RPMI8226 (cell line): ENCODE measurements at regions not wholly inside any gene's neighbourhood (a gene's known extent, or its start where the extent isn't known, plus 50 kb on each side); places are given as distances from the start of the nearest gene placed in this dataset.

Experiments used
- DNase-seq: peaks from one replicate; pipeline ENCODE4 v3.0.0-alpha.2; 2015

DNA sequence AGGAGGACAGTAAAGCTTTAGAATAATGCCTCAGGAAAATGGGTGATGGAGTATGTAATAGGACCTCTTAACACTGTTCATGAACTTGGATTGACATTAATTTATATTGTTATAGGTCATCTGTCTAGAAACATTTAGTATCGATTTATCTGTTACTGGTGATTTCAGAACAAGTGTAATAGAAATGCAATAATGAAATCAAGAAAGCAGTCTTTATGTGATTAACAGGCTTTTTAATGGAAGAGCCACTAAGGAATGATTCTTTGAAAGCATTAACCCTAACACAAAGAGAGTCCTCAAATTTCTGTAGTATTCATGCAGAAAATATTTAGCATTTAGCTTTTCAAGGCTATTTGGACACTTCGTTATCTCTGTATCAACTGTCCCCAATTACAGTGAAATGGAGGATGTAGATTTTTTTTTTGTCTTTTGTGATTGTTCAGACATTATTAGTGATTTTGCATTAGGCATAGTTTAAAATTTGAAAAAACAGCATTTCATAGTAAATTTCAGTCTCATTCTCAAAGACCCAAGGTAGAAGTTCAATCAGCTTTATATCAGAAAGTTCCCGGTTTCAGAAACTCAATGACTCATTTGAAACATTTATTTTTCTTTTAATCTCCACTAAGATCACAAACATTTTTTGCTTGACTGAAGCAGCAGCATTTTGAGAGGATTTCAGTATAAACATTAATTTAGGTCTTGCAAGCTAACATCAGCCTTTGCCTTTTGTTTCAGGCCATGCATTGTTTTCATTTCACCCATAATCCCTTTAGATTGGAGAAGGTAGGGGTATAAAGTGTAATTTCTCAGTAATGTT lies 56.3 kb downstream of the AGTR2 start:
- no peak for DNase-seq

DNA sequence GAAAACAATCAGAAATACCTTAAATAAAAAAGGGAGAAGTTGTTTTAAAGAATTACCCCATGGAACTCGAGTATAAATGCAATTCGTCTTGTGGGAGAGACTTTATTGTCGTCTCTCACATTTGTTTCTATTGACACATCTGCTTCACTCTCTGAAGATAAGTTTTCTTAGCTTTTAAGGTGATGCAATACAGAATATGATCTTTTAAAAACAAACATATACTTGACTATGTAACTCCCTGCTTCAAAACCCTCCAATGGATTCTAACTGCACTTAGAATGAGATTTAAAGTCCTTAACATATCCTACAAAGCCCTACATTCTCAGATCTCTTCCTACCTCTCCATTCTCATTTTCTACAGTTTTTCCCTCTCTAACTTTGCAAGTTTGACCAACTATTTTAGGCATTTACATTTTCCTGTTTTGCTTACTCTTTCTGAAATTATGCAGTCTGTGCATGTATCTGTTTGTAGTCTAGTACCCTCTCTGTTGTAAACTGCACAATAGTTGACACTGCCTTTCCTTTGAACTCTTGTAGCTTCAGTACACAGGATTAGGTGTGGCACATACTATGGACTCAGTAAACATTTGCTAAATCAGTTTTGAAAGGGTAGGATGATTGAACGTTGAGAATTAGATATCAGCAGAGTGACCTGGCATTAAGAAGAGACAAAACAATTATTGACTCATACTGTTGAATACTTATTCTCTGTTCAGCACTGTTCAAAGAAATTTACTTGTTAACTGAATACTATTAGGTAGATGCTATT lies 59.8 kb downstream of the AGTR2 start:
- DNase-seq, result no peak

DNA sequence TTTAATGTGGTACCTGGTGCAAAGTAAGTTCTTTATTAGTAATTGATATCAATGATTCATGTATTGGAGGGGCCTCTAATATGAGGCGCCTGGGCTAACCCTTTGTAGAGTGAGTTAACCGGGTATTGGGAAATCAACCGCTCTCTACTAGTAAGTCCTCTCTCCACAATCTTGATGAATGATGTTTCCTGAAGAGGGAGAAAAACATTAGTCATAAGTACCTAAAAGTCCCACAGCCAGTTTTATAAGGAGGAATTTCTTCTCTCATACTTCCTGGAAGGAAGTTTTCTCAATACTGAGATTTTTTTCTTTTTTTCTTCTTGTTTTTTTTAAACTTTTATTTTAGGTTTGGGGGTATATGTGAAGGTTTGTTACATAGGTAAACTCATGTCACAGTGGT lies 62.3 kb downstream of the AGTR2 start:
- no peak for DNase-seq

DNA sequence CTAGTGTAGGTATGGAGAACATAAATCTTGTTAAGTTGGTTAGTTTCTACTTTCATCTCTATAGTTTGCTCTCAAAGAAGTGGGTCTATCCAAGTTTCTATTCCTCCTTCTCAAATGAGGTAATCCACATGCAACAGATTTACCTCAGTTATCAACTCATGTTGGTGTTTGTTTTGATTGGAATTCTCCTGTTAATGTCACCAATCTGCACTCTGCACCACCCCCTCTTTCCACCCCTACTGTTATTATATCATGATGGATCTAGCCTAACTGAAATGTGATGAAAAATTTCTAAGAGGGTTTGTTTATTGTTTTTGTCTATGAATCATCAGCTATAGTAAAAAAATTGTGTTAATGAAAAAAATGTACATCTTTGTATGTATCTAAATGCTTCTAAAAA lies 66.1 kb downstream of the AGTR2 start:
- no peak for DNase-seq

DNA sequence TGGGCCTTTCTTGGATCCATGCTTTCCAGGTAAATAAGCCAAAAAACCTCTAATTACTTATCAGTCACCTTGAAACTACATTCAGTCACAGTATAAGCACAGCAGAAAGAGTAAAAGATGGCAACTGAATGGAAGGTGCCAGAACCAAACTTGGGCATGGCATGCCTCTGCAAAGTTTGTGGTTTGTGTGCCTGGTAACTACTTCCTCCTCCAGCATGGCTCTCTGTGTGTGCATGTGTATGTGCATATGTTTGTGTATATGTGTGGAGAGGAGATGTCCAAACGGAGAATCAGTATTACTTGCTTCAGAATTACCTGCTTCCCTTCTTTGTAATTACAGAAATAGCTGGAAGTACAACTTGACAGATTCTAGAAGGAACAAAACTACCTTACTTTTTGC lies 67.5 kb downstream of the AGTR2 start:
- peak; percentile 3 for DNase-seq

DNA sequence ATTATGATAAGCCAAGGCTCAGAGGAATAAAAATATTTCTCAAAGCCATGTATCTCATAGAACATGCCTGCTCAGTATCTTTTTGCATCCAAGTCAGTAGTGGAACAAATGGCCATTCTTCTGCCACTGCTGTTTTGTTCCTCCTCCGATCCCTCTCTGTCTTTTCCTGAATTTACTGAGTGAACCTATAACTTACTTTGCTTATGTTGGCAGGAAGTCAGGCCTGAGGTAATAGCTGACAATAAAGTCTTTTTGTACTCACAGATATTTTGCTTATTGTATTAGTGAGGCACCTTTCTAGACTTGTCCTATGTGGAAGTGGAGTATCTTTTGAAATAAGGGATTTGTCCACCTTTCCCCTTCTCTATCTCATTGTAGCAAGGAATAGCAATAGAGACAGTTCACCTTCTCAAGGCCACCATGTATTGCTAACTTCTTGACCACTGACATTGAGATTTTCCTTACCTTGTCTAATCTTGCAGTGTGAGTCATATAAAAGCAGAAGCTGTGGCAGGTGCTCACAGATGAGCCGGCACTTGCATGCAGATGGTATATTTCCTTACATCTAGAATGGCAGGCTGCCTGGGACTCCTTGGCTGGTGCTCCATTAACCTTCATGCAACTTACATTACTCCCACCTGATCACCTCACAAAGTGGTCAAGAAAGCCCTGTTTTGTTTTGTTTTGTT lies 68.2 kb downstream of the AGTR2 start:
- DNase-seq, result peak; percentile 8

DNA sequence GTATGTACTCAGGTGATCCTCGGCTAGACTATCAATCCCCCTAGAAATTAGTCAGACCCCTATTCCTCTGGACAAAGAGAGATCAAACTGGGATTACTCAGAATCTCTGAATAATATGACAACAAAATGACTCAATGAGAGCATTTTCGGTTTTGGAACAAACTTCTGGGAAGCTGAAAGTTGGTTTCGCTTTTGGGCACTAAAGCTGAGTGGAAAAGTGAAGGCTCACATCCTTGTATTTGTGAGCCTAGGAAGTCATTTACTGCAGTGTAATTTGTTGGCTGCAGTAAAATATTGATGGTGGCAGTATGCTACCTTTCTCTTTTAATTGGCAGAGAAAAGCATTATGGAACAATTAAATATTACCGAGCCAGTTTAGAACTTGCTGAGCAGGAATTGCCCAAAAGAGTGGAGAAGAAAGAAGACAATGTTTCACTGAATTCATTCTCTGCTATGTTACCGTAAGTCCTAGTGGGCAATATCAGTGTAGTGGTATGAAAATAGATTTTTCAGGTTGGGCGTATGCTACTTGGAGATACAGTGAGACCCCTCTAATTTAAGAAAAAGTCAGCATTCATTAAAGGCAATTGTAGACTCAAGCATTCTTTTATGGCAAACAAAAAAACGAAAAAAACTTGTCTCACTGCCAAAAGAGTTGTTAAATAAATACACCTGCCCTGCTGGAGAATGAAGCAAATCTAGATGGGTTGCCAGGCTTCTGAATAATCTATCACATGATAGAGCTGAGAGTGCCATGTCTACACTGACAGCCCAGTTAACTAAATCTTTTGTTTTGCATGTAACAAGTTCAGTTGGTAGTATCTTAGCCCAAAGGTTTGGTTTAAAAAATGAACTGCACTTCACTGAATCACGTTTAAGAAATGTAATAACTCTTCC lies 69.6 kb downstream of the AGTR2 start:
- DNase-seq, result no peak

DNA sequence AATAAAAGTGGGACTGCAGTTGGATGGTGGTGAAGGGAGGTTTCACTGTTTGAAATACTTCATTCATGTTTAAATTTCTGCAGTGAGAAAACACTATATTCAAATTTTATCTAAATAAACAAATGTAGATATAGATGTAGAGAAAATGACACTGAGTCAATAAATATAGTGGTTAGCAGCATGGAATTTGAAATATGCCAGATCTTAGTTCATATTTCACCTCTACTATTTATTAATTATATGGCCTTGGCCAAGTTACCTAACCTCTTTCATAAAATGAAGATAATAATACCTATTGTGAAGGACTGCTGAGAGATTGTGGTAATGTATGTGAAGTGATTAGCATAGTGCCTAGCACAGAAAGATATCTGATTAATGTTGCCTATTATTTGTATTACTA lies 70.5 kb downstream of the AGTR2 start:
- DNase-seq, result no peak

DNA sequence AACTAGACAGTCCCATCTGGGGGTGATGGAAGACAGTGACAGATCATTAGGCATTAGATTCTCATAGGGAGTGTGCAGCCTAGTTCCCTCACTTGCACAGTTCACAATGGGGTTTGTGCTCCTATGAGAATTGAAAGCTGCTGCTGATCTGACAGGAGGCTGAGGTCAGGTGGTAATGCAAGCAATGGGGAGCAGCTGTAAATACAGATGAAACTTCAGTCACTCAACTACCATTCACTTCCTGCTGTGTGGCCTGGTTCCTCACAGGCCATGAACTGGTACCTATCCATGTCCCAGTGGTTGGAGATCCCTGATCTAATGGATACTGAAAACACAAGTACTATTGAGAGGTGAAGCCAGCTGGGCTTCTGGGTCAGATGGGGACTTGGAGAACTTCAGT lies 72.5 kb downstream of the AGTR2 start:
- DNase-seq, result no peak

DNA sequence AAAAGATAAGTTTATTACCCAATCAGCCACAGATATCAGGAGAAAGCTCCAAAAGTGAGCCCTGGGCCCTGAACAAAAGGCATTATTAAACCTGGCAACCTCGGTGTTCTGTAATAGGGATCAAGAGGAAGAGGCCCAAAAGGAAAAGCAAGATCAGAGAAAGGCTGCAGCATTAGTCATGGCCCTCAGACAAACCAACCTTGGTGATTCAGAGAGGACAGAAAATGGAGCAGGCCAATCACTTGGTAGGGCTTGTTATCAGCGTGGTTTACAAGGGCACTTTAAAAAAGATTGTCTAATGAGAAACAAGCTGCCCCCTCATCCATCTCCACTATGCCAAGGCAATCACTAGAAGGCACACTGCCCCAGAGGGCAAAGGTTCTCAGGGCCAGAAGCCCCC lies 75.7 kb downstream of the AGTR2 start:
- DNase-seq, result no peak

DNA sequence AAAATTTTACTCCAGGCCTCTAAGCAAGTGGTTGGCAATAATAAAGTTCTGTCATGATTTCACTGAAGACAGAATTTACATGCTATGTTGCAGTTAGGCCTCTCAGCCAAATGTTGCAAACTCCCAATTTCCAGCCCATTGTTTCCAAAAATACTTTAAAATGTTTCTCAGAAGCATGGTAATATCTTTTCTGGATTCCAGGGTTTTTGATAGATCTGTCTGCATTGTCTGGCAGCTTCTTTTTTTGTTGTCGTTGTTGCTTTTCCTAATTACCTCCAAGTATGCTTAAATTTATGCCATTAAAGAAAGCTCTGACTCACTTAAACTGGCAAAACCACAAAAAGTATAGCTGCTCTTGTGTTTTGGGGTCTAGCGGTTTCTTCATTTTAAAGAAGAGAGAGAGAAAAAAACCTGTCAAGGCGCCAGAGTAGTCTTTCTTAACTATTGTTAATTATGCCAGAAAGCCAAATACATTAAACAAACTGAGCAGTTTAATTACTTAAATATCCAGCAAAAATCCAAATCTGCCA lies 97.0 kb downstream of the AGTR2 start:
- DNase-seq, result no peak

DNA sequence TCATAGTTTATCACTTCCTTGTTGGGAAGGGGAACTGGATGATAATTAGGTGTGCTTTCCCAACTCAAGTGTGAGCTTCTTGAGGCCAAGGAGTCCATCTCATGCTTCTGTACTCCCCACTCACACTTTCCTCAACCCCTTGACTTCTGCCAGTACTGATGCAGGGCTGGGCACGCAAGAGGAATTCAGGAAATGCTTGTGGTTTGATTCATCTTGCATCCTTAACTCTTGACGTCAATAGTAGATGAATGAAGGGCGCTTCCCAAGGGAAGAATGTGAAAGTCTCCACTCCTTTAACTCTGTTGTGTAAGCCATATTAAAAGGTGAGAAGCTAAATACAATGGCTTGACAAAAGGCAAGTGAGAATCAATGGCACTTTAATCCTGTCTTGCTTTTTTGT lies 101.8 kb downstream of the AGTR2 start:
- DNase-seq, result no peak

DNA sequence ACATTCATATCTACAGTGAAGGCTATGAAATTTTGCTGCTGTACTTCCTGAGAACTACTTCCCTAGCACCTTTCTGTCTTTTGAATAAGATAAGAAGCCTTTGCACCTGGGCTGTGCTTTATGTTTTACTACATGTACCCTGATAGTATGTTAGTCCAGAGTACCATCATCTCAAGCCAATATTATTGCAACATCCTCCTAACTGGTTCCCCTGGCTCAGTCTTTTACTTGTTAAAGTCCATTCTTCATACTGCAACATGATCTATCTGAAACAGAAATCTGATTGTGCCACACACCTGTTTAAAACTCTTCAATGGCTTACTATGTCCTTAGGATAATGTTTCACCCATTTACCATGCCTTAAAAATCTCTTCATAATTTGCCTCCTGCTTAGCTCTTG lies 102.3 kb downstream of the AGTR2 start:
- no peak for DNase-seq

DNA sequence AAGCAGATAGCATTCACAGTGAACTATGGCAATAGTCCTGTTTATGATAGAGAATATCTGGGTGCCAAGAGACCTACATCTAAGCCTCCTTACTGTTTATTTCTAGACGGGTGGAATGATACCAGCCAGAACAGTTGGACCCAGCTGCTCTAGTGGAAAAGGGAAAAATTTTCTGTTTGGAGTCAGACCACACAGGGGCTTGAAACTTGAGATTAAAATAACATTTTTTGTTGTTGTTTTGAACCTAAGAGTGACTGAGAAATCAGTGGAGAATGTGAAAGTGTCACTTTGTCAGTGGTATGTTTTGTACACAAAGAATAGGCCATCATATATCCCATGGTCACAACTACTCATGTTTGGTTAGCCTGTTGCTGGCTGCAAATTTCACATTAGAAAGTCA lies 105.7 kb downstream of the AGTR2 start:
- DNase-seq, result no peak

DNA sequence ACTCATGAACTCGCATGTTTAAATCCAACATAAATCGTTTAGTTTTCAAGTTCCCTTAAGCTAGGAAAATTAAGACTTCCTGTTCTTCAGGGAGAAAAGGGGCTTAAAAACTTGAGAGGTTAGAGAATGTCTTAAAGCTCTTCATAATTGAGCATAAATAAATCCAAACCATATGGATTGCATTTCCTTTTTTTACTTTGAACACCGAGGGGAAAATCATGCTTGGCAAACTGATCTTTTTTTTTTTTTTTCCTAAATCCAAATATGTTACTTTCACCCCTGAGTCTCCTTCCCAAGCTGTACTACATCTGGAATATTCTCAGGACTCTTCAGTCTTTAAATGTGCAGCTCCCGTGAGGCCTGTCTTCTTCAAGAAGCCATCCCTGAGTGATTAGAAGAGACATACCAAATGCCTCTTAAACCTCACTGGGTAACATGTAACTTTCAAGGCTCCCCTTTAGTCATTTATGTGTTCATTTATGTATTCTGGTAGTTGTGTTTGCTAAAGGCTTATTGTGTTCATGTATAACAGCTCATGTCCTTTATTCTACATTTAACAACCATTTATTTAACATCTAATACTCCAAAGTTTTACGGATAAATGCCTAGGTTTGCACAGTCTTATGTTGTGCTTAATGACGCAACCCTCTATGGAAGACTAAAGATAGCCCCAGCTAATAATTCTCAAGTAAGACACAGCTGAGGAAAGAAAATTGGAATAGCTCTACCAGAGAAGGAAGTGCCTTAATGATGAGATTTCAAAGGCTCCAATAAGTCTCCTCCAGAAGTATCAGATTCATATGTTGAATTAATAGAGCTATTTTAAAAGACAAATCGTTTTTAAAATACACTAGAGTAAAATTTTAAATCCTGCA lies 107.0 kb downstream of the AGTR2 start:
- DNase-seq, result no peak

DNA sequence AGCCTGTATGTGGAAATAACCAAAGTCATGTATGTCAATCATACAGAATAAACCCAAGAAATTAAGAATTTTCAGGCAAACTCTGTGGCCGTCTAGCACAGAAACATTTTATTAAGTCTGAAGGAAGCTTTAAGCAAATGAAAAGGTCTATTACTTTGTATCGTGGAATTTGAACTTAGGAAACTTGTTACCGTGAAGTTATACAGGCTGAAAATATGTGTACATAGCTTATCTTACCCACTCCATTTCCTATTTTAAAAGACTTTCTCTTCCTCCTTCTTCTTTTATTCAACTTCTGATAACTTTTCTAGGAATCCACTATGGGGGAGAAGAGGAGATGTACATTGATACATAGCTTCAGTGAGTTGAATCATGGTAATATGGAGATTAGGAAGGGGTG lies 108.3 kb downstream of the AGTR2 start:
- no peak for DNase-seq

DNA sequence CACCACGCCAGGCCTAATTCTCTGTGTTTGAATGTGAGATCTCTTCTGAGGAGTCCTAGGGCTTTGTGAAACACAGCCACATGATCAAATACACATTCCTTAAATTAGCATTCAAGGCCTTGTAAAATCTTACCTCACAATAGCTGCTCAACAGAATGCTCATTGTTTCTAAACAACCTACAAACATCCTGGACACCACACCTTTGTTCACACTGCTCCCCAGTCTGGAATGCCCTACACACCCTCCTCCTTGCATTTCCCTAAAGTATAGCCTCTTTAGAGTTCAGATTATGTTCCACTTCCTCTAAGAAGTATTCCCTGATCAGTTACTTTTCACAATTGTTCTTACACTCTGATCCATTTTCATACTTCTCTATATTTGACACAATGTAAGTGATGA lies 110.6 kb downstream of the AGTR2 start:
- DNase-seq, result no peak

DNA sequence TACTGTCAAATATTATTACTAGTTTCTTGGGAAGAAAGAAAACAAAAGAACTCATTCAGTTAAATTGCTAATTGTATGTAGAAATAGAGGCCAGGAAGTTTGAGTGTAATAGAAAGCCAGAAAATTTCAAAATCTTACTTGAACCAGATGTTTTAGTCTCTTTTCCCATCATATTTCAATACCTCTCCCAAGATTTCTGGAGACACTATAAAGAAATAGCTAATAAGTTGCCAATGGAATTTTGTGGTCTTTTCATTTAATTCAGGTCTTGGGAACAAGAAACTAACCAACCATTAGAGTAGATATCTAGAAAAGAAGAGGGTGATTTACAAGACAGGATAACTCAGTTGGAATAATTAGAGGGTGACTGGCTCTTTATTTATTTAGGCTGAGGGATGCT lies 112.2 kb downstream of the AGTR2 start:
- DNase-seq, result no peak

DNA sequence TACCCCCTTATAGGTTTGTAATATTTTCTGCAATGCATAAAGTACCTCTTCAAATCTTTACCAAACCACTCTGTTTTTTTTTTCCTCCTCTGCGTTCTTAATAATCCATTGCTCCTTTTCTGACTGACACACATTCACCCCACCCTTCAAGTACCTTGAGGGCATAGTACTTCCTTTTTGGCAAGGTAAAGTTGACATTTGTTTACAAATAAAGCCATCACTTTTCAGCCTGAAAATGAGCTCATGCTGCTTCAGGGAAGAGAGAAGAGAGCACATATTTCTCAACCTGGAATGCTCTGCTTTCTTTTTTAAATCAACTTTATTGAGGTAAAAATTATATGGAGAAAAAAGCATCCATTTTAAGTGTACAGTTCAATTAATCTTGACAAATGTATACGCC lies 113.9 kb downstream of the AGTR2 start:
- no peak for DNase-seq

DNA sequence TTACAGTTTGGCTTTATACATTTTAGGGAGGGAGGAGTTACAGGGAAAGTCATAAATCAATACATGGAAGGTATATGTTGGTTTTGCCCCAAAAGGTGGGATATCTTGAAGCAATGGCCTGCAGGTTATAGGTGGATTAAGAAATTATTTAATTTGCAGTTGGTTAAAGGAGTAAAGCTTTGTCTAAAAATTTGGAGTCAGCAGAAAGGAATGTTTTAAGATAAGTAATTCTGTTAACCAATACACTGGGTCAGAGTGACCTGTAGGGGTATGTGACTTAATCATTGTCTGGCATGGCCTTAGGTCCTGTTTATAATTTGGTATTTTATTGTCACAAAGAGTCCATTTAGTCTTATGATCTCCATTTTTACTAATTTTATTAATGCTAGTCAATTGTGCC lies 115.0 kb downstream of the AGTR2 start:
- DNase-seq, result no peak

DNA sequence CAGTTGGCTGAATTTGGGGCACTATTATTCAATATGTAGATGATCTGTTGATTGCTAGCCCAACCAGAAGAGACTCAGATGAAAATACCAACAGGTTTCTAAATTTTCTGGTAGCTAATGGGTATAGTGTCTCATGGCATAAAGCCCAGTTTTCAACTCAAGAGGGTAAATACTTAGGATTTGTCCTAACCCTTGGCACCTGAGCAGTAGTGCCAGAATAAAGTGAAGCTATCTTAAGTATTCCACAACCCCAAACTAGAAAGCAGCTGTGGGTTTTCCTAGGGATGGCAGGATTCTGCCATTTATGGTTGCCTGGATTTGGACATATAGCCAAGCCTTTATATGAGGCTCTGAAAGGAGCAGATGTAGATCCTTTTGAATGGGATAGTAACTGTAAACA lies 119.0 kb downstream of the AGTR2 start:
- no peak for DNase-seq

DNA sequence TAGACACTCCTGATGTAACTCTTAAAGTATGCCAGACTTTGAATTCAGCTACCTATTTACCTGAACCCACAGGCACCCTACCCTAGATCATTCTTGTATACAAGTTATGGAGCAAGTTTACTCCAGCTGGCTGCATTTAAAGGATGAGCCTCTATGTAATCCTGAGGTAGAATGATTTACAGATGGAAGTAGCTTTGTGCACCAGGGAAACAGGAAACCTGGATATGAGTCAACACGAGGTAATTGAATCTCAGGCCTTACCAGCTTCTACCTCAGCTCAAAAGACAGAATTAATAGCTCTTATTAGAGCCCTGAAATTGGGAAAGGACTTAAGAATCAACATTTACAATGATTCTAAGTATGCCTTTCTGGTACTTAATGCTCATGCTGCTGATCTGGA lies 119.8 kb downstream of the AGTR2 start:
- no peak for DNase-seq
